Breast epithelium (tissue), 4 donors: ENCODE measurements at regions not wholly inside any gene's neighbourhood (a gene's known extent, or its start where the extent isn't known, plus 50 kb on each side); places are given as distances from the start of the nearest gene placed in this dataset.
A peak's percentile ranks its signal among the peaks of the same experiment; 100 is the strongest.

Experiments used
- DNase-seq, 2 donors: peaks; one replicate each; pipeline ENCODE4 v3.0.0-alpha.2; 2019; ENCODE audit warnings: low spot score in 2 of 2
- H3K27ac ChIP-seq, 2 donors: fragments of 200-600 bp; sonication (generic) in 1 of 2; one replicate each; pipeline ENCODE4 v1.5.1; 2016 to 2019; ENCODE audit warnings: mild to moderate bottlenecking in 1 of 2
- H3K27me3 ChIP-seq, 2 donors: fragments of 200-600 bp; sonication (generic) in 1 of 2; one replicate each; pipeline versions ENCODE4 v1.5.1 to v1.6.0; 2017 to 2019; ENCODE audit warnings: control low read depth in 1 of 2, mild to moderate bottlenecking in 1 of 2
- H3K36me3 ChIP-seq: fragments of 200-600 bp; one replicate; pipeline ENCODE4 v1.5.1; 2019
- H3K4me1 ChIP-seq, 2 donors: fragments of 200-600 bp; sonication (generic); one replicate each; pipeline ENCODE4 v1.5.1; 2016 to 2019; ENCODE audit warnings: control low read depth in 1 of 2
- H3K4me3 ChIP-seq, 3 donors: fragments of 200-600 bp; sonication (generic); 1 replicate in 2 of 3; 2 replicates in 1 of 3; pipeline ENCODE4 v1.5.1; 2016 to 2019; ENCODE audit warnings: mild to moderate bottlenecking in 3 of 3, moderate library complexity in 2 of 3
- H3K9me3 ChIP-seq, 2 donors: fragments of 200-600 bp; sonication (generic) in 1 of 2; one replicate each; pipeline ENCODE4 v1.5.1; 2016 to 2019; ENCODE audit warnings: control low read depth in 1 of 2
- POLR2A ChIP-seq: fragments of 450-650 bp; IDR thresholded peaks from one replicate; pipeline ENCODE4 v1.6.1; 2016; ENCODE audit warnings: antibody characterized with exemption, mild to moderate bottlenecking, moderate library complexity
- POLR2AphosphoS5 ChIP-seq, 3 donors: sonication (generic); formaldehyde crosslinking; IDR thresholded peaks; one replicate each; pipeline ENCODE4 v1.6.1; 2017; ENCODE audit warnings: antibody characterized with exemption in 3 of 3
- intact Hi-C: fragments of 100-400 bp; cut with DNase I; formaldehyde crosslinking; loops from one replicate; pipeline ENCODE4 v1.15.1; 2023; ENCODE audit warnings: low total_unique reads
- TF ChIP-seq, protein P1 (sequence below), 3 donors: fragments of 450-650 bp; IDR thresholded peaks; one replicate each; pipeline ENCODE4 v1.5.1; 2016 to 2017; ENCODE audit warnings: antibody characterized with exemption in 3 of 3, mild to moderate bottlenecking in 3 of 3, moderate library complexity in 3 of 3

DNA sequence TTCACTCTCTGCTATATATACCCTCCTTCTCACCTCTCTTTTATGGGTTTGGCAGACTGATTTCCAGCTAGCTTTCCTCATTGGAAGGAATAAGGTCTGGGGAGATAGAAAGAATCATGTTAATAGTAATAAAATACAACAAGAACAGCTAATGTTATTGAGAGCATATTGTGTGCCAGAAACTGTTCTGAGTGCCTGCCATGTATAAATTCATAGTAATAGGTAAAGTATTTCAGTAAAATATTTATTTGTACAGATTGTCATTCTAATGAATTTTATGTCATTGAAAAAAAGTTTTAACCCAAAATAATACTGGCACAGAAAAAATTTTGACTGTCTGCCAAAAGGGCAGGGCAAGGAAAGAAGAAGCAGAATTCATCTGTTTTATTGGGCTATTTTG lies 834.9 kb upstream of the ZNF608 start:
- DNase-seq: no peak
- intact Hi-C loops: no loop called here
- Histone ChIP-seq H3K27ac (no peak overlapping the region), H3K9me3 (no peaks in the 10 kb centered on the region), H3K36me3 (no peaks in the 10 kb centered on the region), H3K4me3 (no peak overlapping the region), H3K4me1 (no peaks in the 10 kb centered on the region), H3K27me3 (no peaks in the 10 kb centered on the region)
- TF ChIP-seq POLR2AphosphoS5 (IDR thresholded peaks at IDR 0.05) (no peak), POLR2A (no peak)
- TF ChIP-seq, protein P1, sequence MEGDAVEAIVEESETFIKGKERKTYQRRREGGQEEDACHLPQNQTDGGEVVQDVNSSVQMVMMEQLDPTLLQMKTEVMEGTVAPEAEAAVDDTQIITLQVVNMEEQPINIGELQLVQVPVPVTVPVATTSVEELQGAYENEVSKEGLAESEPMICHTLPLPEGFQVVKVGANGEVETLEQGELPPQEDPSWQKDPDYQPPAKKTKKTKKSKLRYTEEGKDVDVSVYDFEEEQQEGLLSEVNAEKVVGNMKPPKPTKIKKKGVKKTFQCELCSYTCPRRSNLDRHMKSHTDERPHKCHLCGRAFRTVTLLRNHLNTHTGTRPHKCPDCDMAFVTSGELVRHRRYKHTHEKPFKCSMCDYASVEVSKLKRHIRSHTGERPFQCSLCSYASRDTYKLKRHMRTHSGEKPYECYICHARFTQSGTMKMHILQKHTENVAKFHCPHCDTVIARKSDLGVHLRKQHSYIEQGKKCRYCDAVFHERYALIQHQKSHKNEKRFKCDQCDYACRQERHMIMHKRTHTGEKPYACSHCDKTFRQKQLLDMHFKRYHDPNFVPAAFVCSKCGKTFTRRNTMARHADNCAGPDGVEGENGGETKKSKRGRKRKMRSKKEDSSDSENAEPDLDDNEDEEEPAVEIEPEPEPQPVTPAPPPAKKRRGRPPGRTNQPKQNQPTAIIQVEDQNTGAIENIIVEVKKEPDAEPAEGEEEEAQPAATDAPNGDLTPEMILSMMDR (IDR thresholded peaks at IDR 0.05): no peak

- no peak overlapping the region for H3K4me3 ChIP-seq
- H3K27me3 ChIP-seq: no peaks in the 10 kb centered on the region
- no peaks in the 10 kb centered on the region for H3K4me1 ChIP-seq
- no peaks in the 10 kb centered on the region for H3K36me3 ChIP-seq
- H3K27ac ChIP-seq: no peak overlapping the region
- intact Hi-C loops: no loop called here
- no peaks in the 10 kb centered on the region for H3K9me3 ChIP-seq
- no peak for DNase-seq
- TF ChIP-seq POLR2A: no peak
- no peak for TF ChIP-seq POLR2AphosphoS5 (IDR thresholded peaks at IDR 0.05)
- TF ChIP-seq, protein P1 (IDR thresholded peaks at IDR 0.05): no peak
Measured at GRCh38 chr5:125582352-125582751, 835.9 kb upstream of the ZNF608 start.

DNA sequence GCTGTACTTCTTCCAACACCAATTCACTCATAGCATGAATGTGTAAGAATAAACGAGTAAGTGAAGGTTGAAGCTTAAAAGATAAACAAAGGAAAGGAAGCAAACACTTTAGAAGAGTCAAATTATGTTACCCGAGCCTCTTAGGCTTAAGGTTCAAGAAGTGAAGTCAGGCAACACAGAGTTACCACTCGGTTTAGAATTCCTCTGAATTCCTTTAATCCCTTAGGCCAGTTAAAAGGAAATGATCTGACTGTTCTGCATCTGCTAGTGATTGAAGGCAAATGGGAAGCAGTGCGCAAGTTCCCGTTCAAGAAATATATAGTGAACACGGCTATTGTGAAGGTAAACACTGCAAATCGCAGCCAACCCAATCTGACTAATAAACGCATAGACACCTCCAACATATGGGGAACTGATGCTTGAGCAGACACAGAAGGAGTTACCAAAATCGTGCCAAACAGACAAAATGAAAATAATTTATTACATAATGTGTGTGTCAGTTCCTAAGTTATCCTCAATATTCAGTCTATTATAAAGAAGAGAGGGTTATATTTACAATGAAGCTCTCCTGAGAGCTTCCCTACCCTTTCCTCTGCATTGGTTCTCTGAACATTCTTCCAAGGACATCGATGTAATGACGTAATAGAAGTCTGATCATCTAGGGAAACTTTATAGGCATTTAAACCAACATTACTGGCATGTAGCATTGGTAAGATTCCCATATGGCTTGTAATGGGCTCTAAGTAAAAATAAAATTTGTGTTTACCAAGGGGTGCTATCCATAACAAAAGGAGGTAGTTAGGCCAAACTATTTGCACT lies 837.1 kb upstream of the ZNF608 start:
- Histone ChIP-seq H3K4me3 (no peak overlapping the region), H3K9me3 (no peaks in the 10 kb centered on the region), H3K27me3 (no peaks in the 10 kb centered on the region), H3K27ac (peak overlapping the region; percentile 3 to 20), H3K4me1 (no peaks in the 10 kb centered on the region), H3K36me3 (no peaks in the 10 kb centered on the region)
- TF ChIP-seq, protein P1 (IDR thresholded peaks at IDR 0.05): no peak
- TF ChIP-seq POLR2A (no peak), POLR2AphosphoS5 (IDR thresholded peaks at IDR 0.05) (no peak)
- no peak for DNase-seq
- intact Hi-C loops: no loop called here

GRCh38 chr5:125584140-125584520 lies 837.7 kb upstream of the ZNF608 start:
- no peaks in the 10 kb centered on the region for H3K27me3 ChIP-seq
- intact Hi-C loops: no loop called here
- DNase-seq: no peak
- no peaks in the 10 kb centered on the region for H3K4me1 ChIP-seq
- H3K27ac ChIP-seq: peak overlapping the region; percentile 3 to 20
- H3K4me3 ChIP-seq: no peak overlapping the region
- TF ChIP-seq POLR2AphosphoS5 (IDR thresholded peaks at IDR 0.05) (no peak), POLR2A (no peak)
- TF ChIP-seq, protein P1 (IDR thresholded peaks at IDR 0.05): no peak
- no peaks in the 10 kb centered on the region for H3K36me3 ChIP-seq
- H3K9me3 ChIP-seq: no peaks in the 10 kb centered on the region

GRCh38 chr5:125587631-125588030 lies 835.6 kb upstream of the GRAMD2B start:
- no peak overlapping the region for H3K27ac ChIP-seq
- no peaks in the 10 kb centered on the region for H3K4me1 ChIP-seq
- intact Hi-C loops: no loop called here
- no peaks in the 10 kb centered on the region for H3K27me3 ChIP-seq
- no peak for DNase-seq
- H3K36me3 ChIP-seq: no peaks in the 10 kb centered on the region
- TF ChIP-seq, protein P1 (IDR thresholded peaks at IDR 0.05): no peak
- TF ChIP-seq POLR2AphosphoS5 (IDR thresholded peaks at IDR 0.05): no peak
- no peak for TF ChIP-seq POLR2A
- no peaks in the 10 kb centered on the region for H3K9me3 ChIP-seq
- no peak overlapping the region for H3K4me3 ChIP-seq
